LNCaP clone FGC (cell line): ENCODE measurements at regions not wholly inside any gene's neighbourhood (a gene's known extent, or its start where the extent isn't known, plus 50 kb on each side); places are given as distances from the start of the nearest gene placed in this dataset.
"Not testable (repeated sequence)": the region's sequence is repeated elsewhere in the genome, so short reads cannot be mapped to it uniquely, and the experiment has no call there.

Source experiments
- DNase-seq: peaks from one replicate; pipeline ENCODE4 v3.0.0-alpha.2; 2011; ENCODE audit warnings: low read depth
- H3K4me3 ChIP-seq: 2 replicates; pipeline ENCODE4 v1.5.1; 2011; ENCODE audit warnings: mild to moderate bottlenecking, low read depth, low read length, control low read depth
- TF ChIP-seq, protein P1 (sequence below): IDR thresholded peaks from 2 replicates; pipeline ENCODE4 v1.5.1; 2012; ENCODE audit warnings: mild to moderate bottlenecking; ENCODE audit not compliant: control insufficient read depth, insufficient read depth; ENCODE audit errors: extremely low read depth

DNA sequence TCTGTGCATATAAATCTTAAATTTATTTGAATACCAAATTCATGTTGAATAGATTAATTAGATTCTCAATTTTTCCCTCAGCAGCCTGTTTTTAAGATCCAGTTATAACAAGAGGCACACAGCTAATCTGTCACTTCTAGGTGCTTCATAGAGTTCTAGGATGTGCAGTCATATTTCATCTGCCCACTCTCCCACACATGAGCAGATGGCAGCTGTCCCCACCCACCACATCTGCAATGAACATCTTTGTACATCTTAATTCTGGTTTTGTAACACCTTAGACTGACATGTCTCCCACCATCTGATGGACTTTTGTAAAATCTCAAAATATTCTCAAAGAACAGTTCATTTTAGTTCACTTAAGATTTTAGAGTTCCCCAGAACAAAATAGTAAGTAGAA lies 250.8 kb upstream of the ST6GAL2 start:
- TF ChIP-seq, protein P1, sequence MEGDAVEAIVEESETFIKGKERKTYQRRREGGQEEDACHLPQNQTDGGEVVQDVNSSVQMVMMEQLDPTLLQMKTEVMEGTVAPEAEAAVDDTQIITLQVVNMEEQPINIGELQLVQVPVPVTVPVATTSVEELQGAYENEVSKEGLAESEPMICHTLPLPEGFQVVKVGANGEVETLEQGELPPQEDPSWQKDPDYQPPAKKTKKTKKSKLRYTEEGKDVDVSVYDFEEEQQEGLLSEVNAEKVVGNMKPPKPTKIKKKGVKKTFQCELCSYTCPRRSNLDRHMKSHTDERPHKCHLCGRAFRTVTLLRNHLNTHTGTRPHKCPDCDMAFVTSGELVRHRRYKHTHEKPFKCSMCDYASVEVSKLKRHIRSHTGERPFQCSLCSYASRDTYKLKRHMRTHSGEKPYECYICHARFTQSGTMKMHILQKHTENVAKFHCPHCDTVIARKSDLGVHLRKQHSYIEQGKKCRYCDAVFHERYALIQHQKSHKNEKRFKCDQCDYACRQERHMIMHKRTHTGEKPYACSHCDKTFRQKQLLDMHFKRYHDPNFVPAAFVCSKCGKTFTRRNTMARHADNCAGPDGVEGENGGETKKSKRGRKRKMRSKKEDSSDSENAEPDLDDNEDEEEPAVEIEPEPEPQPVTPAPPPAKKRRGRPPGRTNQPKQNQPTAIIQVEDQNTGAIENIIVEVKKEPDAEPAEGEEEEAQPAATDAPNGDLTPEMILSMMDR: no peak
- DNase-seq: no peak
- no peak overlapping the region for H3K4me3 ChIP-seq

DNA sequence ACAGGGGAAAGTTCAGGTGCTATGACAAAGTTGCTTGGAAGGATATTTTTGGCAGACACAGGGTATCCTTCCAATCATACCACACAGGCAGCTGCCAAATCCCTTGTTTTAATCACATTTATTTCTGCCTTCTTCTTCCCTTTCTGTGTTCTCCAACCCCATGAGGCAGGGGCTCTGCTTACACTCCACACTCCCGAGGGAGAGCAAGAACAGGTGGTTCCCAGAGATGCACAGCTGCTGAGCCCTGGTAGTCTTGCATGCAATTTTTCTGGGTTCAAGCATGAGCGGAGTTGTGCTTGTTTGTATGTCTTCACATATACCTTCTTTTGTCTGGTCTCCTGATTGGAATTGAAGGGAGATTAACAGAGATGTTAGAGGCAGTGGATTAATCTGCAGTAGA lies 251.7 kb upstream of the ST6GAL2 start:
- no peak for DNase-seq
- no peak overlapping the region for H3K4me3 ChIP-seq
- TF ChIP-seq, protein P1: no peak

DNA sequence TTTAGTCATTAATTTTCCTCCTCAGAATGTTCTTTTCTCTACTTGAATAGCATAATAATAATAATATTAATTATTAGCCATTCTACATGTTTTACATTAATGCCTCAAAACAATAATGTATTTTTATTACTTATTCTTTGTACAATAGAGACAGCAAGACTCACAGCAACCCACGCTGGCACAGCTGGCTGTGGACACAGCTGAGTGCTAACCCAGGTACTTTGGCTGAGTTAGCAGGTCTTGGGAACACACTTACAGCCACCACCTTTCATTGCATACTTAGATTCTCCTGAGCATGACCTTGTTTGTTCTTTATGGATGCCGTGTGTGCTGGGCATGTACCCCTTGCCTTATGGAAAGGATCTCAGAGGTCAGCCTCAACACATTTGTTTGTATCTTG lies 260.2 kb upstream of the ST6GAL2 start:
- no peak overlapping the region for H3K4me3 ChIP-seq
- no peak for DNase-seq
- TF ChIP-seq, protein P1: no peak

DNA sequence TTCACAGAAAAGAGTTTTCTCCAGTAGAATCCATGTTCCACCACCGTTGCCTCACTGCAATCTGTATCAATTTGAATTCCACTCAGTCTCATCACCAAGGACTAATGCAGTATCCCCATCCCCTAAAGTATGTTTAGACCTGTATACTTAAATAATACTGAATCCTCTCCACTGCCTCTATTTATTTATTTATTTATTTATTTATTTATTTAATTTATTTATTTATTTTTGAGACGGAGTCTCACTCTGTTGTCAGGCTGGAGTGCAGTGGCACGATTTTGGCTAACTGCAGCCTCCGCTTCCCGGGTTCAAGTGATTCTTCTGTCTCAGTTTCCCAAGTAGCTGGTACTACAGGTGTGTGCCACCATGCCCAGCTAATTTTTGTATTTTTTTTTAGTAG lies 260.7 kb upstream of the ST6GAL2 start:
- not testable (repeated sequence) for DNase-seq, H3K4me3 ChIP-seq

DNA sequence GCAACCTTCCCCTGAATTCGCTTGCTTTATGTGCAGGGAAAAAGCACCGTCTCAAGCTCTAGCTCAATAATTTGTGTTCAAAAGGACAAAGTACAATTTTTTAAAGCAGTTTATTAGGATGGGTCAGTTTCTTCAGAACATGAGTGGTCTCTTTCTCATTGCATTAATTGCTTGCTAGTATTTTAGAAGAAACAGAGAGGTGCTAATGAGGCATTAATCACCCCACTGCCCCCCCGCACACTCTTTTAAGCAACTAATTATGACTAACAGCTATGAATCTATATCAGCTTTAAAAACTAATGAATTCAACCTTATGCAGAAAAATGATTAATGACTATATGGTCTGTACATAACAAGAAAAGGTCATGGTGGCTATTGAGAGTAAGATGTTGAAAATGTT lies 262.1 kb upstream of the ST6GAL2 start:
- no peak overlapping the region for H3K4me3 ChIP-seq
- no peak for DNase-seq
- TF ChIP-seq, protein P1: no peak

DNA sequence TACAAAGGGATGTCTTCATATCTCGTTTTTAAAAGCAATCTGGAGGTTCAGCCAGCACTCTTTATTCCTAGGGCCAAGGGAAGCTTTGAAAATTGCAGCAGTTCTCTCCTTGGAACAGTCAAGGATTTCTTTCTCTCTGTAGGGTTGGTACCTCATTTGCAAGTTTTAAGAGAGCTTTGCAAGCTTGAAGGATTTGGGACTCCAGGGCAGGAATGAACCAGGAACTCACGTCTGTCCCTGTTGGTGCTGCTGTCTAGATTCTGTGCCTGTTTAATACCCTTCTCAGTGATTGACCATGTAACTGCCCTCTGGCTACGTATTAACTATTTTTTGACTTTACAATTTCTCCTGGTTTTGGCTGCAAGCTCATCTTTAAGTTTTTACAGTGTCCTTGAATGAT lies 262.5 kb upstream of the ST6GAL2 start:
- TF ChIP-seq, protein P1: no peak
- no peak overlapping the region for H3K4me3 ChIP-seq
- DNase-seq: no peak

DNA sequence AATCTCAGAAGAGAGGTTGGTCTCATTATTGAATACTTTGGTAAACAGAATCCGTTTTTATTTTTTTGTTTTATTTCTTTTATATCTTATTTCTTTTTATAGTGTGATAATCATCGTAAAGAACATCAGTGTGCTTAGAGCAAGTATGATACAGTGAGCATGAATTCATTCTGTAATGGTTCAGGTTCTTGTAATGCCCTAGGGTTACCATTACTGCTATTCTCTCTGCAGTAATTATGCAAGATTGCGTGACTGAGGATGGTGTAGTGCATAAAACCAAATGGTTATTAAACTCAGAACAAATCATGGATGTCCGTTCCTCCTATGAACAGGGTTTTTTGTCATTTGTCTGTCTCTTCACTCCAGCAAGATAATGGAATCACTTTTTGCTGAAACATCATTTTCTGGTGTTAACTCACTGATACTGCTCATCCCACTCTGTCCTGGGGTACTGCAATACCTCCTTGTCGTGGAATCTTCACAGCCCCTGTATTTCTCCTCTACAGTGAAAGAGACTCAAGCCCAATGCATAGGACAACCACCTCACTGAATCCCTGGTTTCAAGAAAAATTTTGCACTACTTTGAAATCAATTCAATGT lies 274.8 kb upstream of the ST6GAL2 start:
- DNase-seq: no peak
- H3K4me3 ChIP-seq: no peak overlapping the region
- TF ChIP-seq, protein P1: no peak
